IPS-15b (cell line): ENCODE measurements at regions not wholly inside any gene's neighbourhood (a gene's known extent, or its start where the extent isn't known, plus 50 kb on each side); places are given as distances from the start of the nearest gene placed in this dataset.

Experiments
- H3K27me3 ChIP-seq: one replicate; pipeline ENCODE4 v1.6.1; 2013; ENCODE audit warnings: low read length; ENCODE audit not compliant: control insufficient read depth, insufficient read depth
- H3K36me3 ChIP-seq: one replicate; pipeline ENCODE4 v1.6.1; 2013; ENCODE audit warnings: low read length; ENCODE audit not compliant: control insufficient read depth, insufficient read depth
- H3K4me1 ChIP-seq: one replicate; pipeline ENCODE4 v1.6.1; 2013; ENCODE audit warnings: mild to moderate bottlenecking, low read length; ENCODE audit not compliant: control insufficient read depth, insufficient read depth
- H3K4me3 ChIP-seq: one replicate; pipeline ENCODE4 v1.5.1; 2013; ENCODE audit warnings: low read depth, low read length
- H3K9ac ChIP-seq: one replicate; pipeline ENCODE4 v1.6.1; 2013; ENCODE audit warnings: low read depth, mild to moderate bottlenecking, low read length
- H3K9me3 ChIP-seq: one replicate; pipeline ENCODE4 v1.6.1; 2013; ENCODE audit warnings: mild to moderate bottlenecking, low read length; ENCODE audit not compliant: control insufficient read depth, insufficient read depth

DNA sequence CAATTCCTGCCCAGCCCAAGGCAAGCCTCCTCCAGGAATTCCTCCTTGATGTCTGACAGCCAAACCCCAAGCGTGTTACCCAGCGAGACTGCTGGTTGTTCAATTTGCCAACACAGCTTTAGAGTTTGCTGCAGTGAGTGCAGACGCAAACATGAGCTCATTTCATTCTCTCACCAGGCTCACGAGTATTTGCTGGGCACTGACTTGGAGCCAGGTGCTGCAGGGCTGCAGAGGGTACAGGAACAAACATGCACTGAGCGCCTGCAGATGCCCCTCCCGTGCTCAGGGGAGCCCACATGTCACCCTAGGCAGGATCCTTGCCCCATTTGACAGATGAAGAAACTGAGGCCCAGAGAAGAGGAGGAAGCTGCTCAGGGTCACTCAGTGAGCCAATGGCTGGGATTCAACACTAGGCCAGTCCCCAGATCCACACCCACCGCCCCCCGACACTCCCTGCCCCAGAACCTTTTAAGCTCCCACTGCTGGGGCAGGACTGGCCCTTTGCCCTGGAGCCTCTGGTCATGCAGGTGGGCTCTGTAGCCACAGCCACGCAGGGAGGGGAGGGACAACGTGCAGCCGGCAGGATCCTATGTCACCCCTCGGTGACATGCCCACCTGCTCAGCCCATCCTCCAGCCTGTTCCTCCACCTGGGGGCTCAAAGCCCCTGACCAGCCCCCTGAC, 363.7 kb downstream of the MATN1 start:
- H3K27me3 ChIP-seq = no peaks in the 10 kb centered on the region
- H3K36me3 ChIP-seq = no peaks in the 10 kb centered on the region
- H3K9ac ChIP-seq = no peak overlapping the region
- peaks cover 4% of the 10 kb centered on the region for H3K4me1 ChIP-seq
- H3K9me3 ChIP-seq = no peaks in the 10 kb centered on the region
- H3K4me3 ChIP-seq = no peak overlapping the region

GRCh38 chr1:30358500-30358899, 364.9 kb downstream of the MATN1 start:
- Histone ChIP-seq H3K4me3 (no peak overlapping the region), H3K9me3 (no peaks in the 10 kb centered on the region), H3K36me3 (no peaks in the 10 kb centered on the region), H3K27me3 (no peaks in the 10 kb centered on the region), H3K9ac (peak overlapping the region; percentile 24), H3K4me1 (peaks cover 4% of the 10 kb centered on the region)

- Histone ChIP-seq H3K9ac (no peak overlapping the region), H3K27me3 (no peaks in the 10 kb centered on the region), H3K9me3 (no peaks in the 10 kb centered on the region), H3K36me3 (no peaks in the 10 kb centered on the region), H3K4me1 (peaks cover 4% of the 10 kb centered on the region), H3K4me3 (no peak overlapping the region)
Observed at GRCh38 chr1:30356839-30357238, 366.5 kb downstream of the MATN1 start.

GRCh38 chr1:30354410-30354809, 369.0 kb downstream of the MATN1 start:
- H3K4me3 ChIP-seq = no peak overlapping the region
- peaks cover 4% of the 10 kb centered on the region for H3K4me1 ChIP-seq
- no peak overlapping the region for H3K9ac ChIP-seq
- H3K9me3 ChIP-seq = no peaks in the 10 kb centered on the region
- H3K36me3 ChIP-seq = no peaks in the 10 kb centered on the region
- no peaks in the 10 kb centered on the region for H3K27me3 ChIP-seq

- H3K4me1 ChIP-seq = peaks cover 4% of the 10 kb centered on the region
- H3K4me3 ChIP-seq = no peak overlapping the region
- H3K9ac ChIP-seq = no peak overlapping the region
- H3K36me3 ChIP-seq = no peaks in the 10 kb centered on the region
- no peaks in the 10 kb centered on the region for H3K9me3 ChIP-seq
- H3K27me3 ChIP-seq = no peaks in the 10 kb centered on the region
Observed at GRCh38 chr1:30353637-30354036, 369.7 kb downstream of the MATN1 start.

DNA sequence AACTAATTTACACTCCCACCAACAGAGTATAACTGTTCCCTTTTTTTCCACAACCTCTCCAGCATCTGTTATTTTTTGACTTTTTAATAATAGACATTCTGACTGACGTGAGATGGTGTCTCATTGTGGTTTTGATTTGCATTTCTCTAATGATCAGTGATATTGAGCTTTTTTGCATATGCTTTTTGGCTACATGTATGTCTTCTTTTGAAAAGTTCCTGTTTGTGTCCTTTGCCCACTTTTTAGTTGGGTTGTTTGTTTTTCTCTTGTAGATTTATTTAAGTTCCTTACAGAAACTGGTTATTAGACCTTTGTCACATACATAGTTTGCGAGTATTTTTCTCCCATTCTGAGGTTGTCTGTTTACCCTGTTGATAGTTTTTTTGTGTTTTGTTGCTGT, 375.2 kb downstream of the MATN1 start:
- Histone ChIP-seq H3K9ac (no peak overlapping the region), H3K9me3 (no peaks in the 10 kb centered on the region), H3K27me3 (no peaks in the 10 kb centered on the region), H3K36me3 (no peaks in the 10 kb centered on the region), H3K4me1 (peaks cover 2% of the 10 kb centered on the region), H3K4me3 (no peak overlapping the region)

DNA sequence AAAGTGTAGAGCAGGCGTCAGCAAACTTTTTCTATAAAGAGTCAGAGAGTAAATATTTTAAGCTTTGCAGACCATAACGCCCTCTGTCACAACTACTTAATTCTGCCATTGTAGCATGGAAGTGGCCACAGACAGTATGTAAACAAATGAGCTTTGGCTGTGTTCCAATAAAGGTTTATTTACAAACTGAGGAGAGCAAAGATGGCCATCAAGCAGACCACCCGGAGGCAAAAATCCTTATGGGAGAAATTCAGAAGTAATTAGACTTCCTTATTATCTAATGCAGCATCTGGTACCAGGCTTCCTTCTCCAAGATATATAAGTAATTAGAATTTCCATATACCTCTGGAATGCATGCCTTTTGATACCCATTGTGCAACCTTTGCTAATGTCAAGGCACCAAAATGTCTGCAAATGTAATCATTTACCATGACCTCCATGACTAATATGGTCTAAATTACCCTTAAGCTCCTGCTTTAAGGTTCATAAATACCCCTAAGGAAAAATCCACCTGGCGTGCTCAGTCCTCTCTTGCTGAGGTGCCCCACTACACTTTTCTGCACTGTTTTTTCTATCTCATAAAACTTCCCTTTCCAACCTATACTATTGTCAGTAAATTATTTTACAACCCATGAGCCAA, 377.8 kb downstream of the MATN1 start:
- Histone ChIP-seq H3K27me3 (no peaks in the 10 kb centered on the region), H3K4me1 (peaks cover 2% of the 10 kb centered on the region), H3K36me3 (no peaks in the 10 kb centered on the region), H3K9me3 (no peaks in the 10 kb centered on the region), H3K9ac (no peak overlapping the region), H3K4me3 (no peak overlapping the region)

DNA sequence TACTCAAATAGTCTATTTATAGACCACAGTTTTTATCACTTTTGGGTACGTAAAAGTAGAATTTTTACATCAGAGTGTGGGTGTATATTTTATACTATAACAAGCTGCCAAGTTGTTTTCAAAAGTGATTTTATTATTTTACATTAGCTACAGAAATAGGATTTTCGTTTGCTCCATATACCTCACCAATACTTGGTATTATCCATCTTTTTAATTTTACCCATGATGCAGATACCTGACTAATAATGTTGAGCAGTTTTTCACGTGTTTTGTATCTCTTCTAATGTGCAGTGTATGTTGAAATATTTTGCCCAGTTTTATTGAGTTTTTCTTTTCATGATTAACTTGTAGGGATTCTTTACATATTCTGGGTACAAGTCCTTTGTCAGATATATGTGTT, 379.8 kb downstream of the MATN1 start:
- Histone ChIP-seq H3K4me3 (no peak overlapping the region), H3K9me3 (no peaks in the 10 kb centered on the region), H3K27me3 (no peaks in the 10 kb centered on the region), H3K36me3 (no peaks in the 10 kb centered on the region), H3K9ac (no peak overlapping the region), H3K4me1 (peaks cover 2% of the 10 kb centered on the region)

GRCh38 chr1:30342535-30343141, 380.7 kb downstream of the MATN1 start:
- no peaks in the 10 kb centered on the region for H3K36me3 ChIP-seq
- peak overlapping the region; percentile 37 for H3K4me3 ChIP-seq
- no peaks in the 10 kb centered on the region for H3K9me3 ChIP-seq

DNA sequence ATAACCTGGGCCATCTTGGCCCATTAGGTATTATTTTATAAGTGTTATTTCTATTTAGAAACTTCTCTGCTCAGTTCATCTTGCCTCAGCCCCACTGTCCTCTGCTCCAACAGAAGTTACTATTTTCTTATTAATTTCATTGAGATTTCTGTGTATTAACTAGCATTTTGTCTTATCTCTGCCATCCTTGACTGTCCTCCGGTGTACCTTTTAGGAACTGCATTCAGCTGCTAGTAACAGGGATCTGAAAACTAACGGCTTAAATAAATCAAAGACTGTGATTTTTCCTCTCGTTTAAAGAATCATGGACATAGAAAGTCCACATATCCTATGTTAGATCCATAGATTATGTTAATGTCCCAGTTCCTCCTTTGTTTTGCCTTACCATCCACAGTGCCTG, 382.5 kb downstream of the MATN1 start:
- no peaks in the 10 kb centered on the region for H3K9me3 ChIP-seq
- H3K36me3 ChIP-seq = no peaks in the 10 kb centered on the region
- no peaks in the 10 kb centered on the region for H3K27me3 ChIP-seq
- no peak overlapping the region for H3K4me3 ChIP-seq
- H3K4me1 ChIP-seq = no peaks in the 10 kb centered on the region
- H3K9ac ChIP-seq = no peak overlapping the region

More at GRCh38 chr1:30342535-30343141, 380.7 kb downstream of the MATN1 start:
- Histone ChIP-seq H3K27me3 (no peaks in the 10 kb centered on the region), H3K4me1 (peaks cover 2% of the 10 kb centered on the region), H3K9ac (no peak overlapping the region)

- Histone ChIP-seq H3K9ac (no peak overlapping the region), H3K9me3 (no peaks in the 10 kb centered on the region), H3K27me3 (no peaks in the 10 kb centered on the region), H3K4me3 (no peak overlapping the region), H3K4me1 (no peaks in the 10 kb centered on the region), H3K36me3 (no peaks in the 10 kb centered on the region)
Observed at GRCh38 chr1:30339866-30340265, 383.5 kb downstream of the MATN1 start.

GRCh38 chr1:30338765-30339164, 384.6 kb downstream of the MATN1 start:
- H3K4me3 ChIP-seq = no peak overlapping the region
- no peaks in the 10 kb centered on the region for H3K36me3 ChIP-seq
- H3K9ac ChIP-seq = no peak overlapping the region
- no peaks in the 10 kb centered on the region for H3K9me3 ChIP-seq
- H3K27me3 ChIP-seq = no peaks in the 10 kb centered on the region
- H3K4me1 ChIP-seq = no peaks in the 10 kb centered on the region
